HG03378 (cell line): ENCODE measurements at regions not wholly inside any gene's neighbourhood (a gene's known extent, or its start where the extent isn't known, plus 50 kb on each side); places are given as distances from the start of the nearest gene placed in this dataset.

Experiments used
- ATAC-seq: cut with Tn5 transposase; IDR thresholded peaks from one replicate; pipeline ENCODE4 v1.9.1; 2021; ENCODE audit warnings: mild to moderate bottlenecking, moderate library complexity; ENCODE audit not compliant: unreplicated experiment

DNA sequence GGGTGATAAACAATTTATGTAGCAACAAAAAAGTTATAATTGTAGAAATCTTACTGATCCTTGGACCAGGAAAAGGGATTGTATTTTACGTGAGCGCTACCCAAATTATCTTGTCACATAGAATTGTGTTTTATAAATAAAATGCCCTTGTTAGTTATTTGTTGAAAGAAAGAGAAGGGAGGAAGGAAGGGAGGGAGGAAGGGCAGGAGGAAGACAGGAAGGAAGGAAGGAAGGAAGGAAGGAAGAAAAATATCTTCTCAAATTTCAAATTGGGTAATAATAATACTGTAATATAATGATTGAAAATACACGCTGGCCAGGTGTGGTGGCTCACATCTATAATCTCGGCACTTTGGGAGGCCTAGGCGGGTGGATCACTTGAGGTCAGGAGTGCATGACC, 206.2 kb upstream of the TLL1 start:
- ATAC-seq: no peak

DNA sequence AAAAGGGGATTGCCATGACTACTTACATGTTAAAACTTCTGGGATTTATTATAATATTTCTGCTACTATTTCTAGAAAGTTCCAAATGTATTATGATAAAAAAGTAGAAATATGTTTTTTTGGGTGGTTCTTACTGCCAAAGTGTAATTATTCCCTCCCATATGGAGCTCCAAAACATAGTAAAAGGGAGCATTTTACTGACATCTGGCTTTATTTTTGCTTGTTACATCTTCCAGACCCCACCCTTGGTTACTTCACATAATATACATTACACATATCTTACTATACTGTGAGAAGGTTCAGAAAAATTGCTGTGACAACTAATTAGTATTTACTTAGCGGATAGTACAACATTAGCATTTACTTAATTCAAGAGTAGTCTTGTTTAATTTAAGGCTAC, 205.1 kb upstream of the TLL1 start:
- ATAC-seq: no peak

DNA sequence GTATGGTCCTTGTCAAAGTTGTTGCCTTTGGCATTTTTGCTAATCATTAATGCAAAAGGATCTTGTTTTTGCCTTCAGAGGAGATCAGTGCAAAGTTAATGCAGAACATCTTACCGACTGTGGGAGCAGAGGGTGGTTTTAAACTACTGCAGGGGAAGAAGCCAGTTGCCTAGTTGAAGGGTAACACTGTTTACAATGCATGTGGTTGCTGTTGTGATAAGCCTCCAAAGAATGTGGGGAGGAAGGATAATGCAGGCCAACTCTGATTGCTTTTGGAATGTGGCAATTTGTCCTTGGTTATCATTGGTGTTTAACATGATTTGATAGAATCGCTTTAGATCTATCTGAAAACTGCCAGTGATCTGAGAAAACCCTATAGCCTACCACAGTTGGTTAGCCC, 204.3 kb upstream of the TLL1 start:
- no peak for ATAC-seq

DNA sequence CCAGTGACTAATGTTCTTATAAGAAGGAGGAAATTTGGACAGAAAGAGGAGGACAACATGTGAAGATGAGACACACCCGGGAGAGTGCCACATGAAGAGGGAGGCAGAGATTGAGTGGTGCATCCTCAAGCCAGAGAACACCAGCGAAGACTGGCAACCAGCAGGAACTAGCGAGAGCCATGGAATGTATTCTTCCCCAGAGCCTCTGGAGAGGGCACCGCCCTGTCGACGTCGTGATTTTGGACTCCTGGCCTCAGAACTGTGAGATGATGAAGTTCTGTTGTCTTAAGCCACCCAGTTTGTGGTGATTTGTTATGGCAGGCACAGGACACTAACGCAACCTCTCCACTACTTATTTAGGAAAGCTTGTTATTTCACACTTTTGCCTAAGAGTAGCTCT, 196.0 kb upstream of the TLL1 start:
- no peak for ATAC-seq

DNA sequence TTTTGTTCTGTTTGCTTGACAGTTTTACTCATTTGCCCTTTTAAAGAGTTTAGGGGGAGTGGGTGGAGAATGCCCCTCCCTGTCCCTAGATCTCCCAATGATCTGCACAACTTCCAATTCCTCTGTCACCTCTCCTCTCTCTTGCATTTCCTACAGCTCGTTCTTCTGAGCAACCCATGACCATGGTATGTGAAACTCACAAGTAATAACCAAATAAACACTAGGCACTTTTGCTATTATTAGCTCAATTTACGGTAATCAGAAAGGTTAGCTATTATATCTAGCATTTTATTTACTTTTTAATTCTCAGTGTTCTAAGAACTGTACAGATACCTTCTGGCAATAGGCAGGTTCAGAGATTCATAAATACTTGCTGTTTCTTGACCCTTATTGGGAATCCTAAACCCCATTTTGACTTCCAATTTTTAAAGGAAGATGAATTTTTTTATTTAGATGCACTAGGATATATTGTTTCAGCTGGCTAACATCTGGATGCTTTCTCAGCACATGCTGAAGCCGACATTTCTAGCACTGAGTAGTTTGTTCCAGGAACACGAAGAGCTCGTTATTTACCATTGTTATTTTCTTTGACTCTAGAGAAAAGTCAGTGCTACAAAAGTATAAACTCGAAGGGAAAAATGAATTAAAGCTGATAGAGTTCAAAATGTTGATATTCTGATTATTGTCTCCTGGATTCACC, 194.7 kb upstream of the TLL1 start:
- no peak for ATAC-seq

DNA sequence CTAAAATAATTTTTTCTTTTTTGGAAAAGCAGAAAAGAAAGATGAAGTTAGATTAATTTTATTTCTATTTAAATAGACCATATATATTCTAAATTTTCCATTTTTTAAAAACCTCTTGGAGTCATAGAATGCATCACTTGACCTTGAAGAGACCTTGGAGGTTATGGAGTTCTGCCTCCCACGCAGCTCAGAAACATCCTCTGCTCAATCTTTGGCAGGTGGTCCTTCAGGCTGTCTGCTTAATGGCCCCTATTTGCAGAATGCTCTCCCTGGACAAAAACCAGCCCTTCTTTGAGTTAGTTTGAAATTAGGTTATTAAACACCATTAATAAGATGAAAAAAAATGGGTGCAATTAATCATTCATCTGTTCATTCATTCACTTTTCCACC, 194.1 kb upstream of the TLL1 start:
- no peak for ATAC-seq

DNA sequence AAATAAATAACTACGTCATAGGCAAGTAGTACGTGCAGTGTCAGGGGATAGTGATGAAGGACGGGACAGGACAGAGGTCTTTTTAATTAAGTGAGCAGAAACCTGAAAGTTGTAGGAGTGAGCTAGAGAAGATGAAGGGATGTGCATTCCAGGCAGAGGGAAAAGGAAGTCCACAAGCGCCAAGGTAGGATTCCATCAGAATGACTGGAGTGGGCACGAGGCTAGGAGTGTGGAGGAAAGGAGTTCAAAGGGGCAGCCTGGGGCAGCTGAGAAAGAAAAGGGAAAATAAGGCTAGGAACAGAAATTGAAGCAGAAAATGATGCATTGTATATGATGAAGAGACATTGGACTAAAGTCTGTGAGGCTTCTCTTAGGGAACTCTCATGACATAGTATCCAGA, 192.2 kb upstream of the TLL1 start:
- no peak for ATAC-seq

DNA sequence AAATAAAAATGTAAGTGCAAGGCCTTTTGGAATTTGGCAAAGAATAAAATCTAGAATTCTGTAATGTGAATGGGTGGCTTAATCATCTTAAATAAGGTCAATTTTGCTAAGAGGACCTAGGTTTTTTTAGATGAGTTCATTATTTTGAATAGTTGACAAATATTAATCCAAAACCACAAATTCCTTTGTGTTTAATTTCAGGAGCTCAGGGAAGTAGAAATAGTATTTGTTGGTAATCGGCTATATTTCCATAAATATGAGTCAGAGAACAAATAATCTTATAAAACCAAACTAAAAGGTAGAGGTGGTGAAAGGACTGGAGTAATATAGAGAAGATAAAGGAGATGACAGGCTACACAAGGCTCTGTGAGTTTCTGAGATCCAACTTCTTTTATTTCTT, 190.4 kb upstream of the TLL1 start:
- no peak for ATAC-seq

DNA sequence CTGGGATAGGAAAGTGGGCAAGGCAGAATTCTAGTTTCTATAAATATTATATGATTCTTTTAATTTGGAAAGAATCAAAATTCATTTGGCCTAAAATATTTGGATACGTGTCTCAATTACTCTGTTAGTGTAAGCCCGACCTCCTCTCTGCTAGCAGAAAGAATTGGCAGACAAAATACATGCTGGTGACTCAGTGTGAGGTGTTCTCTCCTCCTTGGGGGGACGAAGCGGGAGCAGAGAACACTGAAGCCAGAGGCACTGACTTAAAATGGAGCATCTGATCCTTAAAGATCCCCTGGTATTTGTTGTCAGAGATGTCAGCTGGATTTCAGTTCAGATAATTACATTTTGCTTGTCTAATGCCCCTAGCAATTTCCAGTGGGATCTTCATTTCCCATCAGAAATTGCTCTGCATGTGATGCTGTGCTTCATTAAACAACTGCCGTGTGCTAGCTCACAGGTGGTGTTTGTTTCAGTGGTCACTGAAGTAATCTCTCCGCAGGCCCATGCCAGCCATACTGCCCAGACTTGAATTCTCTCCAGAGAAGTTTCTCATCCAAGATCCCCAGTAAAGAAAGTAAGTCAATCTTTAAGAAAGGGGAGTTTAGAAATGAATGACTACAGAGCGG, 188.7 kb upstream of the TLL1 start:
- no peak for ATAC-seq

DNA sequence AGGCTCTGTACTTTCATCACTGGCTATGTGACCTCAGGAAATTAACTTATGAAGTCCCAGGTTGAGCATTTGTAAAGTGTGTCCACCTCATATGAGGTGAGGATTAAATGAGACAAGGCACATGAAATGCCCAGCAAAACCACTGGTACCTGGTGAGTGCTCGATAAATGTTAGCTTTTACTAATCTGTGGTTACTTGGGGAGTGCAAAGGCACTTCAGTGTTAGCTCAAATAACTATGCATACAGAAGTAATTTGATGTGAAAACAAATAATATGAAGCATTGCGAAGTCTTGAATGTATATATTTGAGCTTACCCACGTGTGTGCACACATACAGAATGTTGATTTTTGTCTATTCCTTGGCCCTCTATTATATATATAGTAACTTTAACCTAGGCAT, 186.3 kb upstream of the TLL1 start:
- ATAC-seq: no peak

DNA sequence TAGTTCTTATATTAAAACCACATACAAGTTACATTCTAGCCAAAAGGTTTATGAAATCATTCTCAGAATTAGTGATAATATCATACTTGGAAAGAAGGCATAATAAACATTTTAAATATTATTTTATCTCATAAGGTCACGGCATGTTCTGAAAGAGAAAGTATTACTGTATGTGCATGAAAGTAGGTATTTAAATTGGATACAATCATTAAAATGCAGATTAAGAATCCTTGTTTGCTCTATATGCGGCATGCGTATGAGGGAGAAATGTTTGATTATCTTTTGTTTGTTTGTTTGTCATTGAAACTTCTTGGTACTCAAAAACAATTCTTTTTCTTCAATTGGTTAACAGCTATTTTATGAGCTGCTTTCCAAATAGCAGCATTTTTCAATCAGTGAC, 183.9 kb upstream of the TLL1 start:
- no peak for ATAC-seq

DNA sequence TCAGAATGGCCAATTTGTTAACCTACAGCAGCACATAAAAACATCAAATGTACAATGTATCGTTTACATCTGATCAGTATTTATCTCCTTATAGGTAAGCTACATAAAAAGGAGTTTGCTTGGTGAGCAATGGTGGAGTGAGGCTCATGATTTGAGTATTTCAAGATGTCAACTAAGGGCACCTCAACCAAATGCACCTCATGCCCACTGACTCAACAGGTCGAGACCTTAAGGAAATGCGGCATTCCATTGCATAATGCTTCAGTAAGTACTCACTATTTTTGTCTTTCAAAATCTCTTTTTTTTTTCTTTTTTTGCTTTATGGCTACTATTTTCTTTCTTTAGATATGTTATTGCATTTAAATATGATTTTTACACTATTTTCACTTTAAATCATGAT, 181.0 kb upstream of the TLL1 start:
- ATAC-seq: no peak

DNA sequence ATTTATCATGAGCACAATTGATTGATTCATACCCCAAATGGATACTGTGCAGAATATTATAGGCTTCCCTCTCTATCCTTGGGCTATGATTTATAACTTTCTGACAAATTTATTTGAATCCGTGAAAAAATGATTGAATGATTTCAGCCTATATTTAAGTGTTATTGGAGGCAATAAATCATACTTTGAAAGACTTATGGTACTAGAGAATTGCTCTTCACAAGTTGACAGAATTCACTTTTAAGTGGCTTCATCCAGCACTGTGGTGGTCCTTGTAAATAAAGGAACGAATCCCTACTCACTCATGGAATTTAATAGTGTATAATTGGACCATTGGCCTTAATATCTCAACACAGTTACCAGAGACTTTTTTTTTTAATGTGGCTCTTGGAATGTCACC, 174.8 kb upstream of the TLL1 start:
- no peak for ATAC-seq

DNA sequence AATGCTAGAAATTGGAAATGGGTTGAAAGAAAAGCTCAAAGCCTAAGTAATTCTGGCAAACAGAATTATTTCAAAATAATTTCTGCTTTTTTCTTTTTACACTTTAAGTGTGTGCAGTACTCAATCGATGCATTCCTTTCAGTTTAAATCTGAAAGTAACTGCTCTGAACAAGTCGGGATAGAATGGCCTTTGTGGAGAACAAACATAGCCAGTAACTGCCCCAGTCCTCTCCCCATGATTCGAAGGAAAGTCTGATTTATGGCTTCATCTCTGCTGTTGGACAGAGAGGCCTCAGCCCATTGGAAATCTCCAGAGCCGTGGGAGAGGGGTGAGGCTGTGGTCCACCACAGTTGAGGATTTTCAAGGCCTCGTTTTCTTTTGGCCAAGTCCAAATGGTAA, 174.0 kb upstream of the TLL1 start:
- no peak for ATAC-seq

DNA sequence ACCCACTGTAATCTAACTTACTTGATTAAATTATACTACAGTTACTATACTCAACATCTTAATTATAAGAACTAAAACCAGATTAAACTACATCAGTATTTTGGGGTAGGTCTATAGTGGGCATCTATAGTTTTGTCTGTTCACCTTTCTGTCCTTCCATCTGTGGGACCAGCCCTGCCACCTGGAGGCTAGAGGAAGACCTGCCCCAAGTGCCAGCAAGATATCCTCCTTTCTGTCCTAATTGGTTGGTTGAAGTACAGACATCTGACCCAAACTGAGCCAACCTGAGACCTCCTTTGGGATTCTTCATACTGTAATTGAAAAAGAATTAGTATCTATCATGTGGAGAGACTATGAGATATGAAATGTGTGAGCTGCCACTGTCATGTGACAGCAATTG, 172.2 kb upstream of the TLL1 start:
- peak; percentile 45 for ATAC-seq

DNA sequence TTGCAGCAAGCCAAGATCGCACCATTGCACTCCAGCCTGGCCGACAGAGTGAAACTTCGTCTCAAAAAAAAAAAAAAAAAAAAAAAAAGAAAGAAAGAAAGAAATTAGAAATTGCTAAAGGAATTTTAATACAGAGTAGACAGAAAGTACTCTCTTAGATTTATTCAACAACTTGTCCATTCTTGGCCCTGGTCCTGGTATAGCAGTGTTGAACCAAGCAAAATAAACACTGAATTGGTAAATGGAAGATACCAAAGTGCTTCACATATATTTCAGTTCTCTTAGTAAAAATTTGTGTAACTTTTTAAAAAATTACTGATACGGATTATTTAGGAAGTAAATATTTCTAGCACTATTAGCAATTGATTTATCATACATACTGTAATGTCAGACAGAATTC, 165.9 kb upstream of the TLL1 start:
- ATAC-seq: no peak

DNA sequence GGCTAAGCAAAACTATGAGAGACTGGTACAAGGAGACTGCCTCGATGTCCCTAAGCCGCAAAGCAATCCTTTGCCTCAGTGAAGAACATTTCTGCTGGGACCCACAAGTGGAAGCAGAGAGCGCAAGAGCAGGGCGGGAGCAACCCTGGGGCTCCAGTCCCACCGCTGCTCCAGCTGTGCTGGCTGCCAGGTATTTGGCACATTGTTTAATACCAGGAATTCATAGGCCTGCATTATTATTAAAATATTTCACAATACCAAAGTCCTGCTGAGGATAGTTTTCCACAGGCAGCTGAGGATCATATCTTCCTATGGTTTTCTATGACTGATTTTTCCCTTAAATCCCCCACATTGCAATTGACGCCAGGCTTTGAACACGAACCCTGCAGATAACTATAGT, 163.5 kb upstream of the TLL1 start:
- ATAC-seq: no peak

DNA sequence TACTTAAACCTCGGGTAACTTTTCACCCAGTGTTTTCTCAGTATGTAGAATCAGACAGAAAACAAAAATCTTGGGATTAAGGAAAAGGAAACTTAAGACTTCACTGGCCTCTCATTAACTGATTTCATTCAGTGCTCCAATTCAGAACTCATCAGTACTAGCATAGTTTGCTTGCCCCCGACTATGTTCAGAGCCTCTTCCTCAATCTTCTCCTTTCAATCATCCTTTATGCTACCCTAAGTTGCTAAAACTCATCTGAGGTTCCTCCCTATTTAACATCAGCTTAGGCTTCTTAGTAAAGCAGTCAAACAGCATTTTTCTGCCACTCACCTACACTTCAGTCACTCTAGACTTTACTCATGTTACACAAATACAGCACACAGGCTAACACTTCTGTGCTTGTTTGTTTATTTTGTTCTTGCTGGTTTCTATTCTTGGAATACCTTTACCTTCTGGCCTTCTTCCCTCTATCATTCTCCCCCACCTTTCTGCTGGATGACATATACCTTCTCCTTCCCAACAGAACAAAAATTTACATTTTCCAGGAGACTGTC, 163.0 kb upstream of the TLL1 start:
- ATAC-seq: no peak

DNA sequence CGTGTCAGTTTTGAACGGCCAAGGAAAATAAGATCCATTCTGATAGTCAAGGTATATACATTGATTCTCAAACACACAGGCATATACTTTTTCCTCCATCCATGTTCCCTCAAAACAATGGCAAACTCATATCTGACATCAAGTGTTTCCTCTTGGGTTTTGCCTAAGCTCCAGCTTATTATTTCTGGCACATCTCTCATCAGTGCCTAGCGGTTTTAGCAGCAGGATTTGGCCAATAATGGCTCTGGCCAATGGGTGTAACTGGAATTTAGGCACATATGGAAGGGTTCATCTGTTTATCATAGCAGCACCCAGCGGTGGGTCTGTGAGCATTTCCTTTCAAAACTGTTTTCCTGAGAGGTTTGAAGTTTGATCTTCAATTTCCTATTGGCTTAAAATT, 161.6 kb upstream of the TLL1 start:
- ATAC-seq: no peak

DNA sequence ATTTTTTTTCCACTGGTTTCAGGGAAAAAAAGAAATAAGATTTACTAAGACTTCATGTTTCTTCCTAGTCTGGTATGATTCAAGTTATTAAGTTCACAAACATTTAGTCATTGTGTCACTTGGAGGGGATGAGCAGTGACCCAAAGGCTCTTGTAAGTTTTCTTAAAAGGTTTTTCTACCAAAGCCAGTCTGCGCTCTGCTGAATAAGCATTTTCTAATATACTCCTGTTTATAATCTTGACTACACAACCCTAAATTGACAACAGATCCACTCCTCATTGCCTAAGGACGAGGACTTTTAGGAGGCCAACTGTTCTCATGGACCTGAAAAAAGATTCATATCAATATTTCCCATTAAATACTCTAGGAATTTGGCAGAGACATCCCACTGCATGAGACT, 161.1 kb upstream of the TLL1 start:
- ATAC-seq: no peak

DNA sequence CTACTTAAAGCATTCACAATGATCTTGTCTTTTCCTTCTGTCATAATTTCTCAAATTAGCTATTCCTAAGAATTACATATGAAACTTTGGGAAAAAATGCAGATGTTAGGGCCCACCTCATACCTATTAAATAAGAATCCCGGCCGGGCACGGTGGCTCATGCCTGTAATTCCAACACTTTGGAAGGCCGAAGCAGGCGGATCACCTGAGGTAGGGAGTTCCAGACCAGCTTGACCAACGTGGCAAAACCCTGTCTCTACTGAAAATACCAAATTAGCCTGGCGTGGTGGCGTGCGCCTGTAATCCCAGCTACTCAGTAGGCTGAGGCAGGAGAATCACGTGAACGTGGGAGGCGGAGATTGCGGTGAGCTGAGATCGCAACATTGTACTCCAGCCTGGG, 158.4 kb upstream of the TLL1 start:
- no peak for ATAC-seq

DNA sequence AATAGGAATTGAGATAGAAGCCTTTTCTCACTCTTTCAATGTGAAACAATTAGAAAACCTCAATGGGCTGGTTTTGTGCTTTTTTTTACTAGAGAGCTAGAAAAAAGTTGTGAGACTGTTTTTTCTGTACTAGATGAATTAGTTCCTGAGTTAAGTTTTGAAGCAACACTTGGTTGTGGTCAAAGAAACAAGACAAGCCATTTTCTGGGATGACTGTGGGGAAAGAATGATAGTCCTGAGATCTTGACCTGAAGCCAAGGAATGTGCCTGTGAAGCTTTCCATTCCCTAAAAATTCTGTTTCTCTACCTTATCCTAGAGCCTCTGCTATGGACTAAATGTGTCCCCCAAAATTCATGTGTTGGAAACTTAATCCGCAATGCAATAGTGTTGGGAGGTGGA, 157.8 kb upstream of the TLL1 start:
- no peak for ATAC-seq

DNA sequence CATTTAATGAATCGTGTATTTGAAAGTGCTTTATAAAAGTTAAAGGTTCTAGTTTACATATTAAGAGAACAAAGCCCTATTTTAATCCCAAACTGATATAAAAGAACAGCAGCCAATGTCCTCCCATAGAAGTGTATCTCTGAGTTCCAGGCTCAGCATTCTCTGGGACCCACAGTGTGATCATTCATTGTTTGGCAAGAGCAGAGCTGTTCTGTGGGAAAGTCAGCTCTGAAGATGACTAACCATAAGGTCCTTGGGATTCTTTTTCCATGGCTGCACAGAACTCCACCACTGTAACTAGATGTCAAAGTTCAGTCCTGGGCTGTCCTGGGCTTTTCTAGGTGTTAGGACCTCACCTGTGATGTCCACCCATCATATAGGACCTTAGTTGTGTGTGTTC, 157.0 kb upstream of the TLL1 start:
- no peak for ATAC-seq
